GM20000 (cell line): ENCODE measurements at regions not wholly inside any gene's neighbourhood (a gene's known extent, or its start where the extent isn't known, plus 50 kb on each side); places are given as distances from the start of the nearest gene placed in this dataset.
"Not testable (repeated sequence)": the region's sequence is repeated elsewhere in the genome, so short reads cannot be mapped to it uniquely, and the experiment has no call there.

ENCODE experiments used
- DNase-seq: peaks from one replicate; pipeline ENCODE4 v3.0.0; 2012; ENCODE audit warnings: low spot score
- CTCF ChIP-seq: IDR thresholded peaks from 2 replicates; pipeline ENCODE4 v1.5.1; 2012; ENCODE audit warnings: mild to moderate bottlenecking, control low read depth; ENCODE audit errors: extremely low read depth, missing control alignments

GRCh38 chrX:128992107-128992971, 531.0 kb downstream of the SMARCA1 start:
- no peak for DNase-seq
- no peak for TF ChIP-seq CTCF

GRCh38 chrX:128975745-128976144, 547.5 kb downstream of the SMARCA1 start:
- peak; percentile 10 for DNase-seq
- no peak for TF ChIP-seq CTCF

GRCh38 chrX:128973033-128973432, 550.3 kb downstream of the SMARCA1 start:
- TF ChIP-seq CTCF = no peak
- DNase-seq = no peak

- no peak for TF ChIP-seq CTCF
- no peak for DNase-seq
These were observed 562.0 kb downstream of the SMARCA1 start for GRCh38 chrX:128961290-128961689.

- not testable (repeated sequence) for DNase-seq
These were observed 568.6 kb downstream of the SMARCA1 start for GRCh38 chrX:128954697-128955096.

GRCh38 chrX:128931071-128931470, 592.2 kb downstream of the SMARCA1 start:
- no peak for TF ChIP-seq CTCF
- no peak for DNase-seq

- TF ChIP-seq CTCF = no peak
- DNase-seq = no peak
These were observed 593.8 kb downstream of the SMARCA1 start for GRCh38 chrX:128929271-128930057.
